ENCODE measurements at regions not wholly inside any gene's neighbourhood (a gene's known extent, or its start where the extent isn't known, plus 50 kb on each side); places are given as distances from the start of the nearest gene placed in this dataset.

DNA sequence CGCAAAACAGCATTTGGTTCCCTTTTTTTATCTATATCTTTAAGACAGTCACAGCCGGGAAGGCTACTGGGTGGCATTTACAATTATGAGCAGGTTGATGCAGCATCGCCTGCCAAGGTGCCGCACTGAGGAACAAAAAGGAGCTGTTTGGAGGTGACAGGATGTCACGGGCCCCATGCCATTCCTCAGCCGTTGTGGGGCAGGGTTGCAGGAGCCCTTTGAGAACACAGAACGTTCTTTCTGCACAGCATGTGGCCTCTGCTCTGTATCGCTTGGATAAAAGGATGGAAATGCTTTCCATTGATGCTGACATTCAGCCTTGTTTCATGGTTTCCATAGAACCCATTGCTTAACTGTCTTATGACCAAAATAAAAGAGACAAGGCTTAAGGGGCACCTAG lies 141.9 kb upstream of the CDH5 start:
- TF ChIP-seq CTCF (IDR thresholded peaks at IDR 0.05), result no peak
- no peak for TF ChIP-seq POLR2A (IDR thresholded peaks at IDR 0.05)
